Left forelimb (tissue), 1 donor: ENCODE measurements at regions not wholly inside any gene's neighbourhood (a gene's known extent, or its start where the extent isn't known, plus 50 kb on each side); places are given as distances from the start of the nearest gene placed in this dataset.
"Not testable (repeated sequence)": the region's sequence is repeated elsewhere in the genome, so short reads cannot be mapped to it uniquely, and the experiment has no call there.

ENCODE experiments used
- DNase-seq: peaks from one replicate; pipeline ENCODE4 v3.0.0-alpha.2; 2018; ENCODE audit warnings: low spot score

- DNase-seq = no peak
These were observed 138.6 kb downstream of the CEBPB start for GRCh38 chr20:50328996-50329898.

- no peak for DNase-seq
These were observed 139.4 kb downstream of the CEBPB start for GRCh38 chr20:50329981-50330503.

- no peak for DNase-seq
These were observed 140.1 kb downstream of the CEBPB start for GRCh38 chr20:50330504-50331313.

GRCh38 chr20:50331469-50332363 lies 141.1 kb downstream of the CEBPB start:
- DNase-seq = no peak

GRCh38 chr20:50332491-50332980 lies 141.9 kb downstream of the CEBPB start:
- no peak for DNase-seq

GRCh38 chr20:50333131-50333670 lies 142.6 kb downstream of the CEBPB start:
- no peak for DNase-seq

GRCh38 chr20:50333812-50334211 lies 143.2 kb downstream of the CEBPB start:
- no peak for DNase-seq

- not testable (repeated sequence) for DNase-seq
These were observed 143.9 kb downstream of the CEBPB start for GRCh38 chr20:50334512-50334911.

GRCh38 chr20:50335105-50335504 lies 144.5 kb downstream of the CEBPB start:
- no peak for DNase-seq

GRCh38 chr20:50335866-50336265 lies 145.2 kb downstream of the CEBPB start:
- DNase-seq = no peak

GRCh38 chr20:50336661-50337060 lies 146.0 kb downstream of the CEBPB start:
- no peak for DNase-seq

GRCh38 chr20:50337521-50338466 lies 147.2 kb downstream of the CEBPB start:
- DNase-seq = no peak

GRCh38 chr20:50338479-50339391 lies 148.1 kb downstream of the CEBPB start:
- DNase-seq = no peak

- DNase-seq = no peak
These were observed 148.9 kb downstream of the CEBPB start for GRCh38 chr20:50339466-50339901.

GRCh38 chr20:50340541-50340940 lies 149.9 kb downstream of the CEBPB start:
- no peak for DNase-seq

- no peak for DNase-seq
These were observed 150.4 kb downstream of the CEBPB start for GRCh38 chr20:50341050-50341449.

GRCh38 chr20:50341880-50342637 lies 151.4 kb downstream of the CEBPB start:
- DNase-seq = no peak

GRCh38 chr20:50342638-50343102 lies 152.0 kb downstream of the CEBPB start:
- DNase-seq = no peak
